ENCODE measurements at regions not wholly inside any gene's neighbourhood (a gene's known extent, or its start where the extent isn't known, plus 50 kb on each side); places are given as distances from the start of the nearest gene placed in this dataset.

DNA sequence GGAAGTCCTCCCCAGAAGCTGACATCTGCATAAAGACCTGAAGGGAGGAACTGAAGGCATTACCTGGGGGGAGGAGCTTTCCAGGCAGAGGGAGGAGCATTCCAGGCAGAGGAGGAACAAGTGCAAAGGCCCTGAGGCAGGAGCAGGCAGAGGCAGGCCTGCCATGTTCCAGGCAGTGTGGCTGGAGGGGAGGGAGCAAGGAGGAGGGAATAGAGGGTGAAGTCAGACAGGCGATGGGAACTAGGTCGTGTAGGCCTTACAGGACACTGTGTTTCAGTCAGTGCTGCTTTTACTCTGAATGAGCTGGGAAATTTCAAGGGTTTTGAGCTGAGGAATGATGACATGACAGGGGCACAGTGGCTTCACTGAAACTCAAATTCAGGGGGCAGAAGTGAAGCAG is 292.7 kb downstream of the BCOR start:
- DNase-seq (ENCODE audit: low read depth): no peak

DNA sequence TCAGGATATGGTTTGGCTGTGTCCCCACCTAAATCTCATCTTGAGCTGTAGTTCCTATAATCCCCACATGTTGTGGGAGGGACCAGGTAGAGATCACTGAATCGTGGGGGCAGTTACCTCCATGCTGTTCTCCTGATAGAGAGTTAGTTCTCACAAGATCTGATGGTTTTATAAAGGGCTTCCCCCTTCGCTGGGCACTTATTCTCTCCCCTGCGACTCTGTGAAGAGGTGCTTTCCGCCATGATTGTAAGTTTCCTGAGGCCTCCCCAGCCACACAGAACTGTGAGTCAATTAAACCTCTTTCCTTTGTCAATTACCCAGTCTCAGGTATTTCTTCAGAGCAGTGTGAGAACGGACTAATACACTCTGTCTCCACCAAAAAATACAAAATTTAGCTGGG is 291.9 kb downstream of the BCOR start:
- no peak for DNase-seq (ENCODE audit: low read depth)

DNA sequence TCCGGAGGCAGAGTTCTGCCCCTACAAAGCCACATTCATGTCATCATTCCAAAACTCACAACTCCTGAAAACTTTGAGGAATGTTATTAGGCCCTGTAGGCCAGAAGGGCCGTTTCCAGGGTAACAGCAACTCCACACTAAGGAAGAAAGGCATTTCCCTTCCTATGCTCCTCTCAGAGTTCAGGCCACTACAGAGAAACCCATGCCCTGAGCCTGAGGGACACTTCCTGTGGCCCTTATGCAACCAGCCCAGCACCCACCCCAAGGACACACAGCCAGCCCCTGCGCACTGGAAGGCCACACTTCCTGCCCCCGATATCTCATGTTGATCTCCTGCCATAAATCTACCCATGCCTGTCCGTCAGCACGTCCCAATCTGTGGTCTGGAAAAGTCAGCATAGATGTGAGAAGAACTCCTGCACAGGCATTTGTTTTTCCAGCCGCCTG is 289.3 kb downstream of the BCOR start:
- DNase-seq (ENCODE audit: low read depth): no peak

DNA sequence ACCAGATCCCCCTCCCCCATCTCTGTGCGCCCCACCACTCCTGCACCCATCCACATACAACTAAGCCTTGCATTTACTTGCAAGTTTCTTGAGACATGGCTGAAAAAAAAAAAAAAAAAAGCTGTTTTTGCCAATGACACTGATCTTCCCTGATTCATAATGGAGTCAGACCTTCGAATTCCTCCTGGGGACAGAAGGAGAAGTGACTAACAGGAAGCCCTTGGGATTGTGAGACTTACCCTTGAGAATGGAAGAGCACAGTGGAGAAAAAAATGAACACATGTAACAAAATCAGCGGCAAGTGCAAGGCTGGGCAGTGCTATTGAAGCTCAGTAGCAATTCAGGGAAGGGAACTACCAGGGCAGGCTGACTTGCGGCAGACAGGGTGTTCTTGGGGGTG is 288.4 kb downstream of the BCOR start:
- no peak for DNase-seq (ENCODE audit: low read depth)

DNA sequence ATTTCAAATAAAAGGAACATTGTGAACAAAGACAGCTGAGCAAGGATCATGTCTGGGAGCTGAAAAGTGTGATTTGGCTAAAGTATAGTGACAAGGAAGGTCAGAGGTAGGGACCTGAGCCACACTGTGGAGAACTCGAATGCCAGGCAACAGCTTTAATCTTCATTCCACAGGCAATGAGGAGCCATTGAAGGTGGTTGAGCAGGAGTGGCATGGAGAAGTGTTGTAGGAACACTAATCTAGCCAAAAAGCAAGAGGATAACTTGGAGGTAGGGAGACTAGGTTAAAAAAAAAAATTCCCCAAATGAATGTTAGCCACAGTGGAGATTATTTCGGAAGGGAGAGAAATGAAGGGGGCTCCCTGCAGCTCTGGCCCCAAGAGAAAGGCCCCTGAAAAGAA is 286.9 kb downstream of the BCOR start:
- DNase-seq (ENCODE audit: low read depth): no peak

DNA sequence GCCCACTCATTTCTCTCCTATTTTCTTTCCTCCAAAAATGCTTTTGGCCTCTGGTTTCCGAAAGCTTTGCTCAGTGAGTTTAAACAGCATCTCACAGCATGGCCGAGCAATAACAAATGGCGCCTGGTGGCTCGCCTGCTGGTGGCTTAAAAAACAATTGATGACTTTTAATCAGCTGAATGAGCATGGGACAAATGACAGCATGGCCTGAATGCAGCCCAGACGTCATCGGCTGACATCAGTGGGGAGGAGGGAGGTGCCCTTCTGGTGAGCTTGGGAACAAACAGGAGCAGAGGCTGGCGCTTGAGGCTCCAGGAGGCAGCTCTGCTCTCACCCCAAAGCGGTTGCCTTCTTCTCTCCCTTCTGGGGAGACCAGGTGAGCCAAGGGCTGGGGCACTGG is 286.4 kb downstream of the BCOR start:
- DNase-seq (ENCODE audit: low read depth): no peak

DNA sequence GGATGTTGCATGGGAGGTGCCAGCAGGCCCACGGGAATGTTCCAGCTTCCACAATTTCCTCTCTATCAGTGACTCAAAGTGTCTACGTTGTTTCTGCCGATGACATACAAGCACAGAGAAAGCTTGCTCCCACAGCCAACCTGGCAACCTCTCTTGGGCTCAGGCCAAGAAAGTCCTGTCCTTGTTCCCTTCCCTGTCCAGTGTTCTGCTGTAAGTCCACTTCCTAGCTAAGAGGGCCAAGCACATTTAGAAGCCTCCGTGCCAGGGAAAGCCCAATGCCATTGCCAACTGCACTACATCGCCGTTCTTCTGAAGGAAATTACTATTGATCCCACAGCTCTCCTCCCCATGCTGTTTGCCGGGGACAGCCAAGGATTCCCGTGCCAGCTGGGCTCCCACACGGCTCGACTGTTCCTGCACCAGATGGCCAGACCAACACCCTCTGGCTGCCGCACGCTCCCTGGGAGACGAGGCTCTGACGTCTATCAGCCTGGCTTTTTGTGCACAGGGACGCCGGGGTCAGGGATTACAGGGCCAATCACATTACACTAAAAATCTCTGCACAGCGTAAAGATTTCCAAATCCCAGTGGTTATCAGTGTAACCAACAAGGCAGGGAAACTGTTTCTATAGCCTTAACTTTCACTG is 284.0 kb downstream of the BCOR start:
- DNase-seq (ENCODE audit: low read depth): no peak

DNA sequence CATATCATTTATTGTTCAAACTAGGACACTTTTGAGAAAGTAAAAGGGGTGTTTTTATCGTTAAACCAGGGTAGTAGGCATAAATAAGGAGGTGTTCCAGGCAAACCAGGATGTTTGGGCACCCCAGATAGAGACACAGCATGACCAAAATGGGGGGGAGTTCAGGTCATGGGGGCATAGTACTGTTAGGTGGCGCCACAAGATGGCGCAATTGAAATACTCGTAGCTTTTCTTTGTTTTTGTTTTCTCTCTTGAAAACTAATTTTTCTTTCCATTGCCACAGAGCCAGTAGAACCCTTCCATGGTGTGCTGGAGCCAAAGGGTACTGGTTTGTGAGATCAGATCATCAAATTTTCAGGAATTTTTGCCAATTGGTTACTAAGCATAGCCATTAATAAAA is 283.4 kb downstream of the BCOR start:
- peak; percentile 15 for DNase-seq (ENCODE audit: low read depth)

DNA sequence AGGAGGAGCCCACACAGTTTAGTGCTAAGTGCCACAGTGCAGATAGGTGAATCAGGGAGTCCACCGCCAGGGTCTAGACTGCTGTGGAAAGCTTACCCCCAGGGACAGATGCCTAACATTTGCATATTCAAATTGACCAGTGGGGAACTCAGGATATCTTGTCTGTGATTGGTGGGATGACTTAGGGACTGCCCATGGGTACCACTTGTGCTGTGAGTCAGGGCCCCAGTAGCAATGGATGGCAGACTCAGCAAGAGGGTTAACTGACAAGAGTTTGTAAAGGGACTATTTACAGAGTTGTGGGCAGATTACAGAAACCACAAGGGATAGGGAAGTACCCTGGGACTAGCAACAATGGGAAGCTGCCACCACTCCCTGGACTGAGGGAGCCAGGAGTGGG is 282.1 kb downstream of the BCOR start:
- no peak for DNase-seq (ENCODE audit: low read depth)

DNA sequence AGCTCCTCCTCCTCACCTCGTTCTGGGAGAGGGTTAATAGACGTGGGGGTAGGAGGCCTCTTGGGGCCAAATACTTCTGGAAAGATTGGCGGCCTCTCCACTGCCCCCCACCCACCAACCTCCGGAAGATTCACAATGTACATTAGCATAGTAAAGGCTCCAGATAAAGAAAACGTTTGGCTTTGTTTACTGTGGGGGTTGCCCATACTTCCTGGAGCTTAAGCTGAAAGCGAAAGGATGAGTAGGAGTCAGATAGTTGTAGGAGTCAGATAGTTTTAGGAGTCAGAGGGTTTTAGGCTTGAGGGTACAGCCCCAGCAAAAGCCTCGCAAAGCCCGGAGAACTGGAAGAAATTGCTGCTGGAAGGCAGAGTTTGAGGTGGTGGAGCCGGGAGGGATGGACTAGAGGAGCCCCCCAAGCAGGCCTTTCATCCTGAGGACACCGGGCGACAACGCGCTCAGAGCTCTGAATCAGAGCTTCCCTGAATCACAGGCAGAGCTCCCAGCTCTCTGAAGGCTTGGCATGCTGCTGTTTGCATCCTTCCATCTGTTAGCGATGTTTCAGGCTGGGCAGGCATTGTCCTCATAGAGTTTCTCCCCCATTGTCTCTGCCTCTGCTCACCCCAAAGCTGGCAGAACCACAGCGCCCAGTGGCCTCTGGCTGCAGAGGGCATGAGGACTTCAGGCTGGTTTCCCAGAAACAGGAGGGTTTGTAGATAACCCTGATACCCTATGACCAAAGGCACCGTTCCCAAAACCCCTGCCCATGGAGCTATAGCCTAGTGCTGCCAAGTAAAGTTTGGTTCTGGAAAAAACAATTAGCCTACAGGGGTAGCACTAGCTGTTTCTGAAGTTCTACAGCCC is 280.7 kb downstream of the BCOR start:
- no peak for DNase-seq (ENCODE audit: low read depth)

DNA sequence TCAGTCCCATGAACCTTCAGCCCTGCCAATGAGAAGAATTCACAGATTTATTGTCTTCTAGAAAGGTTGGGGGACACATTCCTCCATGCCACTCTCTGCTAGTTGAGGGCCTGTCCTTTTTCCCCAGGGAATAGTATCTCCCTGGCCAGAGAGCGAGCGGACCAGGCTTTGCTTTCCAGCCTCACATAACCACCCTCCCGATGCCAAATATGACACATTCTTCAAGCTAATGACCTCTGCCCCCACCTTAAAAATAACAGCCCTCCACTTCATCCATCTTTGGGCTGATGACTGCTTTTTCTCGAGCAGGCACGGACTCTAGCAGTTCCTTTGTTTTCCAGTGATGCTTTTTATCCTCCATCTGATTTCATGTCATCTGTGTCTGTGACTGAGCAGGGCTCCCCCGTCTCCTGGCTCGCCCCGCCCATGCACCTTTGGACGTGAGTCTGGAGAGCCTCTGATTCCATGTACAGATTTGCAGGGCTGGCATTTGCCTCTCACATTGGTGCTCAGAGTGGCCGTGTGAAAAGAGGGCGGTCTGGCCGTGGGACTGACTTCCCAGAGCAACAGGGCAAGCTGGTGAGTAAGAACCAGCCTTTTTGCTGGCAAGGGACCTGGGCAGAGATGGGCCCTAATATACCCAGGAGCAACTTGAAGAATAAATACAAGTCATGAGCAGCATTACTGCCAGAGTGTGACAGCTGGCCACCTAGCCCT is 279.8 kb downstream of the BCOR start:
- no peak for DNase-seq (ENCODE audit: low read depth)

DNA sequence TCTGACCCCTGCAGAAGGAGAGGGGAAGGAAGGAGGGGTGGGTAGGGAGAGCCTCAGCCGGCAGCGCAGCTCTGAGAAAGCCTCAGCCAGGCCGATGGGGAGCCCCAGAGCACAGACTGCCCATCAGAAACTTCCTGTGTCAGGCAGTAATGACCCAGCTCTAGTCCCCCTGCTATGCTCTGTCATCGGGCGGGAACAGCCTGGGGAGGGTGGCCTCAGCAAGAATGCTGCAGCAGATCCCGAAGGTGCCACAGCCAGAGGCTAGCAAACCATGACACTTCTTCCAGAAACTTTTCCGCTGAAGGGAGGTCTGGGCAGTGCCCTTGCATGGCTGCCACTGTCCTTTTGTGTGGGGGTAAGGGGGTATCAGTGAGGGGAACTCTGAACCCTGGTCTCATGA is 279.0 kb downstream of the BCOR start:
- no peak for DNase-seq (ENCODE audit: low read depth)

DNA sequence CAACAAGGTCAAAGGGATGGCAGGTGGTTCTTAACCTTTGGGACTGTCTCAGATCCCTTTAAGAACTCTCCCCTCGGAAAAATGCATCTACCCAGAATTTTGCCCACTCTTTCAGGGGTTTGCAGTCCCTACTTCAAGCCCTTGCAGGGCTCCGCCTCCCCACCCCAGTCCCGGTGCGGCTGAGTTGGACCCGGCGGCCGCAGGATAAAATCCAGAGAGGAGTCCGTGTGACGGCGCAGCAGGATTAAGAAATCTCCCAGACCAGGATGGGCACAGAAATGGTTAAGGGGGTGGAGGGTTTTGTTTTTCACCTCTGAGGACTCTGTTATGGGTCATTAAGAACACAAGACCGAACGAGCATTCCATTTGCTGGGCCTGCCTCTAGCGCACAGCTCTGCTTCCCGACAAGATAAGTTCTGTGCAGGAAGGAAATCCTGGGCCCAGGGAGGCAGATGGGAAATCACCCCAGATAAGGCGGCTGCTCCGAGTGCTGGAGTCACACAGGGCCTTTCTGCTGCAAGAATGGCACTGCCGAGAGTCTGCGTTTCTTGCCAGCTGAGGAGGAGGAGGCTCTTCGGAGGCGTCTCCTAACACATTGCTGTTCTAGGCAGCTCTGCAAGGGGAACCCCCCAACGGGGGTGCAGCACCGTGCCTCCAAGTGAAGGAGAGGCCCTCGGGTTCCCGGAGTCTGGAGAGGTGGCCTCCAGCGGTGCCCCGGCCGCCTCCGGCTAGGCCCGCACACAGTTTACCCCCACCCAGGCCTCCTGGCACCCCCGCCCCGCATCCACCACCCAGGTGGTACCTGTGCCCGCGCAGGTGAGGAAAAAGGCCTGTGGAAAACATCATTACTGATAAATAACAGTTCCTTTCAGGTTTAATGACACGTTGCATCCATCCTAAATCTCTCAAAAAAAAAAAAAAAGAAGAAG is 277.6 kb downstream of the BCOR start:
- DNase-seq (ENCODE audit: low read depth): no peak

DNA sequence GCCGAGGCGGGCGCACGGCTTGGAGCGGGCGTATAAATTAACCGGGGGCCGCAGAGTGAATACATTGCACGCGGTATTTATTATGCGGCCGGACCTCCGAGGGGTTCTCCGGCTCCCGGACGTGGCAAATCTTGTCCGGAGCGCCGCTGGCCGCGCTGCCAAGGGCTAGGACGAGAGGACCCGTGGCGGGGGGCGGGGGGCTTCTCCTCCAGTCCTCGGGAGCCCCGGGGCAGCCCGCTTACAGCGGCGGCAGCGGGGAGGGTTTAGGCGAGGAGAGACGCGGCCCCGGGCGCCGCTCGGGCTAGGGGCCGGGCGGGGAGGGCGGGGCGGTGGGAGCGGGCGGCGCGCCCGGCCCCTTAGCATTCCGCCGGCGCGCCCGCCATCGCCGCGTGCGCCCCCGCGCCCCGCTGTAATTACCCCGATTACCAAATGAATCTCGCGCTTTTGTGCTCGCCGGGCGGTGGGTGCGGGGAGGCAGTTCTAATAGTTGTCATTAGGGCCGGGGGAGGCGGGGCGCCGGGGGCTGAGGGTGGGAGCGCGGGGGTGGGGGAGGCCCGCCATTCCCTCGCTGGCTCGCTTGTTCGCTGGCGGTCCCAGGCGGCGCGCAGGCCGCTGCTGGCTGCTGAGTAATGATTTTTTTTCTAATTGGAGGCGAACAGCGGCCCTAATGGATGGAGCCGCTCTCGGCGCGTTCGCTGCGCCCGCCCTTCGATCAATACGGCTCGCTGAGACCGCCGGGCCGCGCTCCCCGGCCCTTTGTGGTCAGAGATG is 276.6 kb downstream of the BCOR start:
- no peak for DNase-seq (ENCODE audit: low read depth)

DNA sequence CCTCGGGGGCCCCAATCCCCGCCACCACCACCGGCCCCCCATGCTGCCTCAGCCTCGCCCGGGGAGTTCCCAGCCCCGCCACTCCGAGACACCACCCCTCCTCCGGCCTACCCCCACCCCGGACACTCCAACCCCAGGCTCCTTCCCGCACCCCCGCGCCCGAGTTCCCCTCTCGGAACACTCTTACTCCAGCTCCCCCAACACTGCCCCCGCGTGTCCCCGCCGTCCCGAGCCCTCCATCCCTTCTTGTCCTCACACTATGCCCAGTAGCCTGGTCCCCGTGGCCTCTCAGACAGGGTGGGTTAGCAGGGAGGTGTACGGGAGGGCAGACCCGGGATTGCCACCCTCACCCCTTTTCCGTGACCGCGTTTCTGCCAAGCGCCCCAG is 276.1 kb downstream of the BCOR start:
- DNase-seq (ENCODE audit: low read depth): no peak

DNA sequence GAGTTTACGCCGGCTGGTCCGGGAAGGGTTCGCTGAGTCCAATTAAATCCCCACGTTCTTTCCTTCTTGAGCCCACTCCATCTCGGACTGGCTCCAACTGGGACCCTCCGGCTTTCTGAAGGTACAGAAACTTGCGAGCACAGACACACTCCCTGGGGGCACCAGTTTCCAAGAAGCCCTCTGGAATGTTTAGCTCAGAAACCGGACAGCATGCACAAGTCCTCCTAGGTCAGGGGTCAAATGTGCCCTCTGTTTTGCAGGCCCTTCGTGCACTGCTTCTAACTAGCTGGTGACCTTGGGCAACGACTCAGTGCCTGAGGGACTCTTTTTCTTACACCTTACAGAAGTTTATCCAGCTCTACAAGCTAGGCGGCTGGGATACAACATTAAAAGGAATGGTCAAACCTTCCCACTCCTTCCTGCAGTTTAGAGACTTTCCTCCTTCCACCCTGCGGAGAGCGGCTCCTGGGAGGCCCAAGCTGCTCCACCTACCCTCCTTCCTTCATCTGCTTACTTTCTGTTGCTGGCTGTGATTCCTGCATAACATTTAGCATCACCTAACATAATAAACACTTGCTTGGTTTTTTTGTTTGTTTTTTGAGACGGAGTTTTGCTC is 275.5 kb downstream of the BCOR start:
- no peak for DNase-seq (ENCODE audit: low read depth)

DNA sequence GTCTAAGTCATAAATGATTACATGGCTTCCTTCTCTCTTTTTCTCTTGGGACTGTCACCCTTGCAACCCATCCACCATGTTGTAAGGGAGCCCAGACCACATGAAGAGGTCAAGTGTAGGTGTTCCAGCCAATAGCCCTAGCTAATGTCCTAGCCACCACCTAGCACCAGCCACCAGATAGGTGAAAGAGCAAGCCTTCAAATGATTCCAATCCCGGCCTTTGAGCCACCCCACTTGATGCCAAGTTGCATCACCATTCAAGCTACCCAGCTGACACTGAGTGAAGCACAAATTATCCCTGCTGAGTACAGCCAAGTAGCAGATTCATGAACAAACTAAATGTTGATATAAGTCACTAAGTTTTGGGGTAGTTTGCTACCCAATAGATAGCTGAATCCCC is 274.3 kb downstream of the BCOR start:
- DNase-seq (ENCODE audit: low read depth): no peak

DNA sequence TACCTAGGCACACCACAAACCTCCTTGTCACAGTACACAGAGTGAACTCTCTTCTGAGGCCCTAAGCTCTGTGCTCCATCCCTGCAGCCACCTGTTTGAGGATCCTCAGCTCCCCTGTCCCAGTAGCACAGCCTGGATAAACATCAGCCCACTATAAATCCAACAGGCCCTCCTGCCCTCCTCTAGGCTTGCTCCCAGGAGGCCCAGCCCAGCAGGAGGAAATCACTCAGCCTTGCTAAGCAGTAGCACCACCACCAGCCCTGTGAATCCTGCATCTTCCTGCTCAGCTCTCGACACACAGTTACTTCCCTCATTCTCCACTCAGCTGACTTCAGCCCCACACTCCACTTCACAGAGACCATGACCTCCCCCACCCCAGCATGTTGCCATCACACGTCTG is 273.9 kb downstream of the BCOR start:
- DNase-seq (ENCODE audit: low read depth): no peak

DNA sequence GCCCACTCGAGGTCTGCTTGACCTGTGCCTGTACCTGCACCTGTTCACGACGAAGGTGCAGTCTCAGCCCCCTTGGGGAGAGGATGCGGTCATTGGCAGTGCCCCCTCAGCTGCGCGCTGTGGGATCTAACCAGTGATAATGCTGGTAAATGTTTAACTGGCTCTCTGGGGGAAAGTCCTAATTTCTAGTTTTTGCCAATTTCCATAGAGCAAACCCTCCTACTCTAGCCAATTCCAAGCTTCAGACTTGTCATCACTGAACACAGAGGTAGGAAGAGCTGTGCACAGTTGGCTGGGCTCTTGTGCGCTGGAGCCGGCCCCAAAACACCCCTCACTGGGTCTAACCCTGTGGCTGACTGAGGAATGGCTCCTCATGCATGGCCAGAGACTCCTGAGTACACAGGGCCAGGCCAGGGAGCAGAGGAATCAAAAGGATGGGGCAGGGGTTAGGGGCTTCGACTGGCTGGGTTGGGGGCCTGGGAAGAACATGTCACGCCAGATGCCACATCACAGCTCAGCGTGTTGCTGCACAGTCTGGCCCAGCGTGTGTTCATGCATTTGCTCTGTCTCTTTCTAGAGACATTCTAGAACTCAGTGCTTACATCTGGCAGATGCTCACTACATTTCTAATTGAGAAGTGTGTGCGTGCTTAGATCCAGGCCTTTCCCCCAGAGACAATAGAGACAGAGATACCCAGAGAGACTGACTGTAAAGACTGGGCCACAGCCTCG is 270.8 kb downstream of the BCOR start:
- DNase-seq (ENCODE audit: low read depth): no peak

DNA sequence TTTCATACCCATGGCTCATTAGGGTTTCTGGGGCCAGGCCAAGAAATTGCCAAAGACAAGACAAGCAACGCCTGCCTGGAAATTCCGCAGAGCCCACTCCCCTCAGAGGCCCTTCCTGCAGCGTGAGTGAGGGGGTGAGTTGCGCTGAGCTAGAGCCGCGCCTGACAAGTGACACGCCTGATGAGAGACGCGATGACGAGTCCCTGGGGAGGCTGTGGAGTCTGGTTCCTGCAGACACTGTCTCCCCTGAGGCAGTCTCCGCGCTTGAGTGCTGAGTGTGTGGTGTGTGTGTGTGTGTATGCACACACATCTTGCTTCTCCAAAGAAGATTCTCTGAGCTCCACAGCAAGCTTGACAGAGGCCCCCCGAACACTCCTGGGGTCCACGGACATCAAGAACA is 269.8 kb downstream of the BCOR start:
- DNase-seq (ENCODE audit: low read depth): no peak

All from T follicular helper cell (primary cell).